GM12878 (cell line): ENCODE measurements at regions not wholly inside any gene's neighbourhood (a gene's known extent, or its start where the extent isn't known, plus 50 kb on each side); places are given as distances from the start of the nearest gene placed in this dataset.

Experiments used
- ATAC-seq: fragments of 200-7000 bp; cut with Tn5 transposase; 3 replicates; pipeline ENCODE4 v1.9.1; 2020; ENCODE audit warnings: mild to moderate bottlenecking, moderate library complexity
- BruUV-seq: library from RNA; stranded (reverse); fragments of 400-500 nt; replicated peaks from 2 replicates; lab custom pipeline; 2021; lab: Mats Ljungman, UMichigan
- CTCF ChIA-PET: fragments of 300-600 bp; sonication (Branson Sonifier 250); formaldehyde crosslinking; extraction: SDS; loops from one replicate; lab custom pipeline; 2021; ENCODE audit warnings: inconsistent platforms; lab: Yijun Ruan, JAX
- POLR2A ChIA-PET: fragments of 350-600 bp; formaldehyde crosslinking; extraction: SDS; loops from one replicate; lab custom pipeline; 2021; ENCODE audit warnings: inconsistent platforms; lab: Charles Lee
- RAD21 ChIA-PET: fragments of 300-600 bp; sonication (Branson Sonifier 250); formaldehyde crosslinking; loops from one replicate; lab custom pipeline; 2023; ENCODE audit warnings: antibody characterized with exemption; ENCODE audit not compliant: unreplicated experiment; lab: Charles Lee
- SMC1A ChIA-PET: fragments of 300-600 bp; sonication (Branson Sonifier 250); formaldehyde crosslinking; loops from one replicate; lab custom pipeline; 2023; ENCODE audit not compliant: unreplicated experiment, uncharacterized antibody; lab: Charles Lee
- DNase-seq: peaks from one replicate; pipeline ENCODE4 v3.0.0-alpha.2; 2011; ENCODE audit warnings: low read depth, low spot score
- FAIRE-seq: peaks from 3 replicates; lab custom pipeline; 2011; peaks lifted over from hg19 to GRCh38; lab: Jason Lieb, UNC
- H2AFZ ChIP-seq: 2 replicates; pipeline ENCODE4 v1.6.0; 2011; ENCODE audit warnings: low read depth, low read length, control low read depth; ENCODE audit not compliant: control insufficient read depth
- H3K27ac ChIP-seq: 2 replicates; pipeline ENCODE4 v1.5.1; 2011; ENCODE audit warnings: control low read depth; ENCODE audit not compliant: control insufficient read depth, insufficient read depth
- H3K27me3 ChIP-seq, 2 experiments: replicated peaks in 1 of 2; 2 replicates each; pipeline versions ENCODE4 v1.6.0 to v1.6.1; 2011; ENCODE audit warnings: low read length in 1 of 2; ENCODE audit not compliant: control insufficient read depth in 2 of 2, insufficient read depth in 2 of 2
- H3K36me3 ChIP-seq, 2 experiments: 2 replicates each; pipeline ENCODE4 v1.5.1; 2011; ENCODE audit warnings: low read length in 1 of 2; ENCODE audit not compliant: control insufficient read depth in 2 of 2, insufficient read depth in 2 of 2
- H3K4me1 ChIP-seq: 2 replicates; pipeline ENCODE4 v1.6.1; 2011; ENCODE audit warnings: mild to moderate bottlenecking, low read length, moderate library complexity, mixed read lengths; ENCODE audit not compliant: control insufficient read depth, insufficient read depth
- H3K4me2 ChIP-seq: 2 replicates; pipeline ENCODE4 v1.6.0; 2011; ENCODE audit warnings: control low read depth; ENCODE audit not compliant: control insufficient read depth, insufficient read depth
- H3K4me3 ChIP-seq: fragments of 200-600 bp; sonication (generic); 2 replicates; pipeline ENCODE4 v1.5.1; 2016
- H3K79me2 ChIP-seq: 2 replicates; pipeline ENCODE4 v1.6.0; 2011; ENCODE audit warnings: low read length; ENCODE audit not compliant: control insufficient read depth, insufficient read depth
- H3K9ac ChIP-seq: 2 replicates; pipeline ENCODE4 v1.8.0; 2011; ENCODE audit warnings: low read length, control low read depth, mixed read lengths; ENCODE audit not compliant: control insufficient read depth, insufficient read depth
- H3K9me3 ChIP-seq: replicated peaks from 3 replicates; pipeline ENCODE4 v1.5.1; 2011; ENCODE audit warnings: mild to moderate bottlenecking, low read length; ENCODE audit not compliant: control insufficient read depth, insufficient read depth
- H4K20me1 ChIP-seq: 2 replicates; pipeline ENCODE4 v1.6.0; 2011; ENCODE audit not compliant: control insufficient read depth, insufficient read depth
- BCL11A ChIP-seq: IDR thresholded peaks from 2 replicates; pipeline ENCODE4 v1.6.1; 2011; ENCODE audit warnings: low read depth, low read length
- CBX3 ChIP-seq: fragments of 200-600 bp; sonication (generic); IDR thresholded peaks from 2 replicates; pipeline ENCODE4 v1.6.1; 2016; ENCODE audit warnings: low read depth, borderline replicate concordance
- E2F8 ChIP-seq: fragments of 450-650 bp; IDR thresholded peaks from 2 replicates; pipeline ENCODE4 v1.6.1; 2018; ENCODE audit warnings: mild to moderate bottlenecking, low read depth, moderate library complexity; ENCODE audit not compliant: partially characterized antibody
- ESRRA ChIP-seq: IDR thresholded peaks from 2 replicates; pipeline ENCODE4 v1.6.1; 2012; ENCODE audit warnings: mild to moderate bottlenecking, low read length, improper control_type of control experiment
- KLF5 ChIP-seq: fragments of 450-650 bp; IDR thresholded peaks from 2 replicates; pipeline ENCODE4 v1.6.1; 2014; ENCODE audit warnings: mild to moderate bottlenecking; ENCODE audit not compliant: partially characterized antibody
- NBN ChIP-seq: fragments of 450-650 bp; IDR thresholded peaks from 2 replicates; pipeline ENCODE4 v1.6.1; 2016
- PAX5 ChIP-seq: IDR thresholded peaks from 2 replicates; pipeline ENCODE4 v1.6.1; 2011; ENCODE audit warnings: low read depth, low read length, borderline replicate concordance
- PAX8 ChIP-seq: fragments of 450-650 bp; IDR thresholded peaks from 2 replicates; pipeline ENCODE4 v1.6.1; 2017; ENCODE audit warnings: mild to moderate bottlenecking, moderate library complexity
- PKNOX1 ChIP-seq: fragments of 450-650 bp; IDR thresholded peaks from 2 replicates; pipeline ENCODE4 v1.6.1; 2016; ENCODE audit warnings: mild to moderate bottlenecking
- RBBP5 ChIP-seq: fragments of 200-600 bp; sonication (generic); conservative IDR thresholded peaks from 2 replicates; pipeline ENCODE4 v1.6.1; 2016
- SMAD5 ChIP-seq: IDR thresholded peaks from 2 replicates; pipeline ENCODE4 v1.6.1; 2016; ENCODE audit warnings: antibody characterized with exemption, low read depth
- TCF3 ChIP-seq: IDR thresholded peaks from 2 replicates; pipeline ENCODE4 v1.6.1; 2012; ENCODE audit warnings: low read depth, mild to moderate bottlenecking, low read length, borderline replicate concordance; ENCODE audit not compliant: insufficient read depth
- USF1 ChIP-seq: IDR thresholded peaks from 2 replicates; pipeline ENCODE4 v1.6.1; 2011; ENCODE audit warnings: borderline replicate concordance, low read depth, mild to moderate bottlenecking, moderate library complexity, mixed read lengths, low read length; ENCODE audit not compliant: insufficient read depth; ENCODE audit errors: extremely low read length
- ZNF274 ChIP-seq: IDR thresholded peaks from one replicate; pipeline ENCODE4 v1.8.0; 2011; ENCODE audit not compliant: insufficient read length, insufficient read depth
- ZSCAN29 ChIP-seq: fragments of 450-650 bp; IDR thresholded peaks from 2 replicates; pipeline ENCODE4 v1.6.1; 2017; ENCODE audit warnings: mild to moderate bottlenecking, moderate library complexity
- WGBS: methylation state at CpG from one replicate; pipeline ENCODE4 v1.1.6; 2016; ENCODE audit warnings: low lambda C conversion rate; ENCODE audit not compliant: insufficient replicate concordance, insufficient coverage; ENCODE audit errors: missing lambda C conversion rate; 5-methylcytosine and 5-hydroxymethylcytosine counted together
- in situ Hi-C: fragments of 300-500 bp; cut with MboI; formaldehyde crosslinking; loops from 9 replicates; pipeline ENCODE4 v1.14.3; 2018; ENCODE audit warnings: mixed read lengths
- intact Hi-C: fragments of 100-400 bp; cut with micrococcal nuclease; formaldehyde crosslinking; loops from one replicate; pipeline ENCODE4 v1.14.2; 2022; ENCODE audit not compliant: unreplicated experiment

GRCh38 chr2:228649447-228649846, 468.0 kb upstream of the SPHKAP start:
- ChIA-PET POLR2A (no interaction called here), SMC1A (no interaction called here), RAD21 (no interaction called here), CTCF (no interaction called here)
- in situ Hi-C loops, result no loop called here
- H3K9me3 ChIP-seq, result no peaks in the 10 kb centered on the region
- no peak overlapping the region for H3K27ac ChIP-seq
- intact Hi-C loops, result no loop called here
- FAIRE-seq (no peak), ATAC-seq (no peak), DNase-seq (no peak)
- H3K4me2 ChIP-seq, result no peak overlapping the region
- H3K36me3 ChIP-seq, result no peaks in the 10 kb centered on the region
- no peaks in the 10 kb centered on the region for H4K20me1 ChIP-seq
- TF ChIP-seq BCL11A, result no peak
- no peak for TF ChIP-seq SMAD5
- TF ChIP-seq PAX5, result no peak
- TF ChIP-seq TCF3, result no peak
- TF ChIP-seq RBBP5, result no peak
- TF ChIP-seq E2F8, result no peak
- no peak for TF ChIP-seq NBN
- TF ChIP-seq ZNF274, result no peak
- no peak for TF ChIP-seq PAX8
- no peak for TF ChIP-seq KLF5
- TF ChIP-seq USF1, result no peak
- no peak for TF ChIP-seq ZSCAN29
- no peak for TF ChIP-seq PKNOX1
- TF ChIP-seq ESRRA, result no peak
- TF ChIP-seq CBX3, result no peak
- BruUV-seq, result no TSS peak
- H2AFZ ChIP-seq, result no peak overlapping the region
- H3K4me1 ChIP-seq, result no peaks in the 10 kb centered on the region
- H3K27me3 ChIP-seq, result no peaks in the 10 kb centered on the region
- H3K4me3 ChIP-seq, result no peak overlapping the region
- no peak overlapping the region for H3K9ac ChIP-seq
- WGBS, result 30% methylated on average over 2 of the region's 2 CpGs
- no peaks in the 10 kb centered on the region for H3K79me2 ChIP-seq
